Cardiac muscle cell (in vitro differentiated cells and primary cell): ENCODE measurements at regions not wholly inside any gene's neighbourhood (a gene's known extent, or its start where the extent isn't known, plus 50 kb on each side); places are given as distances from the start of the nearest gene placed in this dataset.

Source experiments
- DNase-seq, 2 donors: peaks; one replicate each; pipeline versions ENCODE4 v3.0.0 to v3.0.0-alpha.2; 2010 to 2017; ENCODE audit warnings: low read depth in 1 of 2, low spot score in 1 of 2
- H3K27ac ChIP-seq: fragments of 200-600 bp; sonication (generic); 2 replicates; pipeline ENCODE4 v1.5.1; 2016
- H3K27me3 ChIP-seq: fragments of 200-600 bp; sonication (generic); 2 replicates; pipeline ENCODE4 v1.6.0; 2016; ENCODE audit warnings: control low read depth
- H3K36me3 ChIP-seq: fragments of 200-600 bp; sonication (generic); 2 replicates; pipeline ENCODE4 v1.5.1; 2016; ENCODE audit warnings: control low read depth
- H3K4me1 ChIP-seq: fragments of 200-600 bp; sonication (generic); 2 replicates; pipeline ENCODE4 v1.8.1; 2017; ENCODE audit warnings: low read depth, mild to moderate bottlenecking, mixed run types
- H3K4me3 ChIP-seq: fragments of 200-600 bp; sonication (generic); 2 replicates; pipeline ENCODE4 v1.5.1; 2016; ENCODE audit warnings: mild to moderate bottlenecking
- H3K9me3 ChIP-seq: fragments of 200-600 bp; sonication (generic); 2 replicates; pipeline ENCODE4 v1.5.1; 2017; ENCODE audit warnings: low read depth, mild to moderate bottlenecking, control low read depth
- TF ChIP-seq, protein P1 (sequence below): IDR thresholded peaks from 2 replicates; pipeline ENCODE4 v1.5.1; 2012; ENCODE audit warnings: low read depth, mild to moderate bottlenecking, low read length

- H3K27ac ChIP-seq = no peak overlapping the region
- DNase-seq = no peak
- H3K4me3 ChIP-seq = no peak overlapping the region
- H3K9me3 ChIP-seq = no peaks in the 10 kb centered on the region
- peaks cover 5% of the 10 kb centered on the region for H3K4me1 ChIP-seq
- TF ChIP-seq, protein P1, sequence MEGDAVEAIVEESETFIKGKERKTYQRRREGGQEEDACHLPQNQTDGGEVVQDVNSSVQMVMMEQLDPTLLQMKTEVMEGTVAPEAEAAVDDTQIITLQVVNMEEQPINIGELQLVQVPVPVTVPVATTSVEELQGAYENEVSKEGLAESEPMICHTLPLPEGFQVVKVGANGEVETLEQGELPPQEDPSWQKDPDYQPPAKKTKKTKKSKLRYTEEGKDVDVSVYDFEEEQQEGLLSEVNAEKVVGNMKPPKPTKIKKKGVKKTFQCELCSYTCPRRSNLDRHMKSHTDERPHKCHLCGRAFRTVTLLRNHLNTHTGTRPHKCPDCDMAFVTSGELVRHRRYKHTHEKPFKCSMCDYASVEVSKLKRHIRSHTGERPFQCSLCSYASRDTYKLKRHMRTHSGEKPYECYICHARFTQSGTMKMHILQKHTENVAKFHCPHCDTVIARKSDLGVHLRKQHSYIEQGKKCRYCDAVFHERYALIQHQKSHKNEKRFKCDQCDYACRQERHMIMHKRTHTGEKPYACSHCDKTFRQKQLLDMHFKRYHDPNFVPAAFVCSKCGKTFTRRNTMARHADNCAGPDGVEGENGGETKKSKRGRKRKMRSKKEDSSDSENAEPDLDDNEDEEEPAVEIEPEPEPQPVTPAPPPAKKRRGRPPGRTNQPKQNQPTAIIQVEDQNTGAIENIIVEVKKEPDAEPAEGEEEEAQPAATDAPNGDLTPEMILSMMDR = no peak
- H3K36me3 ChIP-seq = no peaks in the 10 kb centered on the region
- no peaks in the 10 kb centered on the region for H3K27me3 ChIP-seq
These were observed 95.2 kb downstream of the RCN1 start for GRCh38 chr11:32186118-32186517.

GRCh38 chr11:32187111-32187510, 96.2 kb downstream of the RCN1 start:
- H3K9me3 ChIP-seq = no peaks in the 10 kb centered on the region
- no peaks in the 10 kb centered on the region for H3K36me3 ChIP-seq
- H3K27me3 ChIP-seq = no peaks in the 10 kb centered on the region
- no peak overlapping the region for H3K4me3 ChIP-seq
- H3K4me1 ChIP-seq = no peaks in the 10 kb centered on the region
- TF ChIP-seq, protein P1 = no peak
- H3K27ac ChIP-seq = no peak overlapping the region
- no peak for DNase-seq

DNA sequence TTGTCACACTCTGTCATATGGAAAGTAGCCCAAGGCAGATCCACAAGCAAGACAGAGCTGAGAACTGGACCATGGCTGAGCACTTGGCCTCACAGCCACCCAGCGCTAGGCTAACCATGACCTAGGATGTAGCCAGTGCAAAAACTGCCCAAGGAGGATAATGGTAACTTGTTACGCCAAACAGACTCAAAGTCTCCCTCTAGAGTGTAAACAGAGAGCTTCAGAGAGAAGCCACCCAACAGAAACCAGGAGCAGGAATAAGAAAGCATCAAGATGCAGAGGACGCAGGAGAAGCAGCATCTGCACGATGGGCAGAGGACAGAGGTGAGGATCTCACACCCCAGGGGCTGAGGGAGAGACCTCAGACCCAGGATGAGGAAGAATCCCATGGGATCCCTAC, 97.9 kb downstream of the RCN1 start:
- Histone ChIP-seq H3K27me3 (no peaks in the 10 kb centered on the region), H3K9me3 (no peaks in the 10 kb centered on the region), H3K4me3 (no peak overlapping the region), H3K36me3 (no peaks in the 10 kb centered on the region), H3K4me1 (no peaks in the 10 kb centered on the region), H3K27ac (no peak overlapping the region)
- DNase-seq = no peak
- TF ChIP-seq, protein P1 = peak; percentile 17

DNA sequence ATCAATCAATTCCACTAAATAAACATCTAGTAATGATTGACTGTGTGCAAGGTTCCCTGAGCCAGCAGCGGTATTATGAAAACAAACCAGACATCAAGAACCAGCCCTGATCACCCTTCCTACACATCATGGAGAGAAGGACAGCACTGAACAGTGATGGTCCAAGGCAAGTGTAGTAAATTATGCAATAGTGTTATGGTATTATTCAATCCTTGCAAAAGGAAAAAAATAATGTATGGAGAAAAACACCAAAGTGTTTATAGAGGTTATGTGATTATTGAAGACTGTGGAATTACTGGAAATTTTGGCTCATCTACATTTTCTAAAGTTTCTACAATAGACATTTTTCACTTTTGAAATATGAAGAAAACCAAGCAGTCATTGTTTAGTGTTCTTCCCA, 105.3 kb downstream of the RCN1 start:
- H3K4me3 ChIP-seq = no peak overlapping the region
- H3K4me1 ChIP-seq = no peaks in the 10 kb centered on the region
- H3K27ac ChIP-seq = no peak overlapping the region
- no peaks in the 10 kb centered on the region for H3K27me3 ChIP-seq
- no peaks in the 10 kb centered on the region for H3K9me3 ChIP-seq
- no peaks in the 10 kb centered on the region for H3K36me3 ChIP-seq
- DNase-seq = no peak
- TF ChIP-seq, protein P1 = no peak

- no peaks in the 10 kb centered on the region for H3K36me3 ChIP-seq
- peak; percentile 12 to 66 for DNase-seq
- no peaks in the 10 kb centered on the region for H3K4me1 ChIP-seq
- no peak overlapping the region for H3K27ac ChIP-seq
- H3K27me3 ChIP-seq = no peaks in the 10 kb centered on the region
- H3K9me3 ChIP-seq = no peaks in the 10 kb centered on the region
- H3K4me3 ChIP-seq = no peak overlapping the region
- TF ChIP-seq, protein P1 = no peak
These were observed 107.2 kb downstream of the RCN1 start for GRCh38 chr11:32198053-32198452.
